HepG2 (cell line): ENCODE measurements at regions not wholly inside any gene's neighbourhood (a gene's known extent, or its start where the extent isn't known, plus 50 kb on each side); places are given as distances from the start of the nearest gene placed in this dataset.
A peak's percentile ranks its signal among the peaks of the same experiment; 100 is the strongest.

Source experiments
- ATAC-seq: fragments of 200-7000 bp; cut with Tn5 transposase; 3 replicates; pipeline ENCODE4 v1.9.1; 2020; ENCODE audit warnings: mild to moderate bottlenecking, moderate library complexity
- BruUV-seq: library from RNA; stranded (reverse); fragments of 400-500 nt; replicated peaks from 2 replicates; lab custom pipeline; 2021; lab: Mats Ljungman, UMichigan
- CTCF ChIA-PET: fragments of 300-600 bp; formaldehyde crosslinking; extraction: SDS; loops from one replicate; lab custom pipeline; 2021; ENCODE audit warnings: low total read pairs, inconsistent platforms, low intra/inter-chr PET ratio; lab: Yijun Ruan, JAX
- POLR2A ChIA-PET: fragments of 350-600 bp; sonication (Branson Sonifier 250); formaldehyde crosslinking; loops from one replicate; lab custom pipeline; 2020; ENCODE audit warnings: antibody characterized with exemption, inconsistent platforms; lab: Yijun Ruan, JAX
- DNase-seq: peaks from one replicate; pipeline ENCODE4 v3.0.0-alpha.2; 2015; ENCODE audit warnings: low spot score
- FAIRE-seq: peaks from 3 replicates; lab custom pipeline; 2011; peaks lifted over from hg19 to GRCh38; lab: Jason Lieb, UNC
- H2AFZ ChIP-seq: one replicate; pipeline ENCODE4 v1.6.1; 2011; ENCODE audit warnings: low read length, inconsistent platforms
- H3K27ac ChIP-seq: fragments of 300-600 bp; 3 replicates; pipeline ENCODE4 v1.8.0; 2011; ENCODE audit warnings: mixed run types, mild to moderate bottlenecking, mixed read lengths, low read length, inconsistent platforms; ENCODE audit not compliant: insufficient read depth; ENCODE audit errors: extremely low read length
- H3K27me3 ChIP-seq, 2 experiments: fragments of 200-600 bp in 1 of 2; 2 replicates in 1 of 2; 3 replicates in 1 of 2; pipeline versions ENCODE4 v1.6.0 to v1.8.0; 2011; ENCODE audit warnings: low read length in 2 of 2, mild to moderate bottlenecking in 2 of 2, moderate library complexity in 2 of 2, inconsistent platforms in 1 of 2; ENCODE audit not compliant: insufficient read depth in 2 of 2, control insufficient read depth in 1 of 2
- H3K36me3 ChIP-seq, 2 experiments: fragments of 200-600 bp in 1 of 2; replicated peaks in 1 of 2; 2 replicates in 1 of 2; 3 replicates in 1 of 2; pipeline versions ENCODE4 v1.5.1 to v1.8.0; 2011; ENCODE audit warnings: low read length in 2 of 2, inconsistent platforms in 1 of 2; ENCODE audit not compliant: insufficient read depth in 2 of 2, control insufficient read depth in 1 of 2
- H3K4me1 ChIP-seq: 2 replicates; pipeline ENCODE4 v1.5.1; 2012; ENCODE audit warnings: low read length, inconsistent platforms; ENCODE audit not compliant: insufficient read depth
- H3K4me2 ChIP-seq: 2 replicates; pipeline ENCODE4 v1.6.0; 2011; ENCODE audit warnings: low read depth, low read length, inconsistent platforms
- H3K4me3 ChIP-seq, 3 experiments: fragments of 200-600 bp in 1 of 3; sonication (generic), shearing (Covaris generic) in 1 of 3; replicated peaks in 1 of 3; 2 replicates each; pipeline ENCODE4 v1.5.1; 2011 to 2016; ENCODE audit warnings: low read length in 3 of 3, inconsistent platforms in 2 of 3, low read depth in 2 of 3, mild to moderate bottlenecking in 2 of 3, control low read depth in 1 of 3, mixed read lengths in 1 of 3; ENCODE audit not compliant: insufficient read depth in 1 of 3
- H3K79me2 ChIP-seq: one replicate; pipeline ENCODE4 v1.6.1; 2011; ENCODE audit warnings: low read length, inconsistent platforms; ENCODE audit not compliant: insufficient read depth
- H3K9ac ChIP-seq: 2 replicates; pipeline ENCODE4 v1.6.0; 2011; ENCODE audit warnings: mild to moderate bottlenecking, low read depth, low read length, inconsistent platforms; ENCODE audit not compliant: insufficient read depth
- H3K9me3 ChIP-seq: 2 replicates; pipeline ENCODE4 v1.5.1; 2012; ENCODE audit warnings: mild to moderate bottlenecking, low read length
- H4K20me1 ChIP-seq: 2 replicates; pipeline ENCODE4 v1.6.0; 2011; ENCODE audit warnings: inconsistent platforms, mild to moderate bottlenecking, low read length, moderate library complexity; ENCODE audit not compliant: insufficient read depth
- AFF4 ChIP-seq: sonication (generic); formaldehyde crosslinking; IDR thresholded peaks from 2 replicates; pipeline ENCODE4 v1.4.0; 2020; ENCODE audit warnings: missing genetic modification reagents
- CBX2 ChIP-seq, 2 experiments: fragments of 200-600 bp in 1 of 2; sonication (generic); formaldehyde crosslinking in 1 of 2; IDR thresholded peaks; 2 replicates each; pipeline versions ENCODE4 v1.7.0 to v1.8.1; 2018 to 2022; ENCODE audit warnings: low read depth in 2 of 2, low read length in 1 of 2, mild to moderate bottlenecking in 1 of 2, missing genetic modification reagents in 1 of 2
- FLYWCH1 ChIP-seq: sonication (generic); formaldehyde crosslinking; IDR thresholded peaks from 2 replicates; pipeline ENCODE4 v1.8.1; 2023; ENCODE audit warnings: mild to moderate bottlenecking, missing genetic modification reagents
- FOXM1 ChIP-seq: sonication (generic); formaldehyde crosslinking; IDR thresholded peaks from 2 replicates; pipeline ENCODE4 v1.5.0; 2020; ENCODE audit warnings: missing genetic modification reagents
- MAFF ChIP-seq: IDR thresholded peaks from 2 replicates; pipeline ENCODE4 v1.6.1; 2011; ENCODE audit warnings: low read depth, low read length, improper control_type of control experiment
- MAFK ChIP-seq, 2 experiments: IDR thresholded peaks in 1 of 2; conservative IDR thresholded peaks in 1 of 2; 2 replicates each; pipeline ENCODE4 v1.6.1; 2011; ENCODE audit warnings: improper control_type of control experiment in 2 of 2, low read length in 2 of 2
- MXD1 ChIP-seq: sonication (generic); formaldehyde crosslinking; IDR thresholded peaks from 2 replicates; pipeline ENCODE4 v1.4.0; 2020; ENCODE audit warnings: mild to moderate bottlenecking, missing genetic modification reagents
- RAD21 ChIP-seq: fragments of 450-650 bp; formaldehyde crosslinking; IDR thresholded peaks from 2 replicates; pipeline ENCODE4 v1.5.0; 2020; ENCODE audit warnings: mild to moderate bottlenecking
- RORA ChIP-seq: sonication (generic); formaldehyde crosslinking; IDR thresholded peaks from 2 replicates; pipeline ENCODE4 v1.5.0; 2020; ENCODE audit warnings: mild to moderate bottlenecking, missing genetic modification reagents, moderate library complexity
- SATB2 ChIP-seq: sonication (generic); formaldehyde crosslinking; IDR thresholded peaks from 2 replicates; pipeline ENCODE4 v1.5.0; 2020; ENCODE audit warnings: missing genetic modification reagents
- TBX3 ChIP-seq: fragments of 450-650 bp; IDR thresholded peaks from 2 replicates; pipeline ENCODE4 v1.6.1; 2017; ENCODE audit warnings: antibody characterized with exemption, mild to moderate bottlenecking, inconsistent platforms, borderline replicate concordance
- ZNF710 ChIP-seq: sonication (generic); formaldehyde crosslinking; IDR thresholded peaks from 2 replicates; pipeline ENCODE4 v1.5.0; 2020; ENCODE audit warnings: mild to moderate bottlenecking, missing genetic modification reagents, borderline replicate concordance
- WGBS: methylation state at CpG from one replicate; pipeline ENCODE4 v1.1.6; 2017; ENCODE audit warnings: low lambda C conversion rate; 5-methylcytosine and 5-hydroxymethylcytosine counted together
- in situ Hi-C: cut with HindIII; loops from 2 replicates; pipeline ENCODE4 v1.10.0; 2017; ENCODE audit warnings: low pct_unique_long_range_greater_than_20kb; ENCODE audit not compliant: extremely low pct_ligation_motif_present
- intact Hi-C: fragments of 100-400 bp; cut with micrococcal nuclease; formaldehyde crosslinking; loops from one replicate; pipeline ENCODE4 v1.10.0; 2022; ENCODE audit not compliant: unreplicated experiment

- no peak overlapping the region for H3K4me3 ChIP-seq
- DNase-seq: no peak
- H4K20me1 ChIP-seq: no peaks in the 10 kb centered on the region
- ChIA-PET POLR2A (no interaction called here), CTCF (no interaction called here)
- no TSS peak for BruUV-seq
- no peak overlapping the region for H2AFZ ChIP-seq
- H3K36me3 ChIP-seq: no peaks in the 10 kb centered on the region
- ATAC-seq: no peak
- TF ChIP-seq CBX2 (IDR thresholded peaks at IDR 0.05; ENCODE audit: low read depth, low read length) (no peak), CBX2 (CRISPR knock-in tag; IDR thresholded peaks at IDR 0.05; ENCODE audit: low read depth) (no peak), RORA (no peak), MAFF (peak; percentile 94), TBX3 (no peak), FLYWCH1 (CRISPR knock-in tag) (no peak), AFF4 (CRISPR knock-in tag) (no peak), ZNF710 (CRISPR knock-in tag) (no peak), MXD1 (CRISPR knock-in tag) (no peak), SATB2 (no peak), RAD21 (CRISPR knock-in tag) (no peak), FOXM1 (no peak), MAFK (conservative IDR thresholded peaks at IDR 0.05 in 1 of 2, IDR thresholded peaks at IDR 0.05 in 1 of 2; ENCODE audit: low read length in 2 of 2) (peak; percentile 90 to 97)
- in situ Hi-C loops: no loop called here
- WGBS: under 1% methylated on average over 3 of the region's 3 CpGs
- no peak overlapping the region for H3K9ac ChIP-seq
- no peaks in the 10 kb centered on the region for H3K27me3 ChIP-seq
- intact Hi-C loops: no loop called here
- no peak overlapping the region for H3K4me2 ChIP-seq
- no peak for FAIRE-seq
- H3K27ac ChIP-seq: no peak overlapping the region
- no peaks in the 10 kb centered on the region for H3K9me3 ChIP-seq
- no peaks in the 10 kb centered on the region for H3K4me1 ChIP-seq
- no peaks in the 10 kb centered on the region for H3K79me2 ChIP-seq
Observed at GRCh38 chr5:92022415-92023140, 639.5 kb upstream of the ARRDC3 start.
